ENCODE measurements at regions not wholly inside any gene's neighbourhood (a gene's known extent, or its start where the extent isn't known, plus 50 kb on each side); places are given as distances from the start of the nearest gene placed in this dataset.

DNA sequence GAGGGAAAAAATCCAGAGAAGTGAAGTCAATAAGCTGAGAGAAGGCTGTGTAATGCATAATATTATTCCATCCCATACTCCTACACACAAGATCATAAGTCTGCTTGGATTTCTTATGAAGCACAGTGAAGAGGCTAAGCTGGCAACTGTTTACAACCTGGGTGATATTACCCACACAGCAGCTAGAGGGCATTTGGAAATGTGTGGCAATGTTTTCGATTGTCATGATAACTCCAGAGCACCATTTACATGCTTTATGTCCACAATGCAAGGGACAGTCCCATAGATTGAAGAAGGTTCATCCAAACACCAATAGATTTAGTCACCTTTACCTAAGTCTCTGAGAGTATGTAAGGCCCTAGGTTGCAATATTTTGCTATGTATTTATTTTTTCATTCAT is 412.2 kb downstream of the PPP3CA start:
- TF ChIP-seq, protein P1, sequence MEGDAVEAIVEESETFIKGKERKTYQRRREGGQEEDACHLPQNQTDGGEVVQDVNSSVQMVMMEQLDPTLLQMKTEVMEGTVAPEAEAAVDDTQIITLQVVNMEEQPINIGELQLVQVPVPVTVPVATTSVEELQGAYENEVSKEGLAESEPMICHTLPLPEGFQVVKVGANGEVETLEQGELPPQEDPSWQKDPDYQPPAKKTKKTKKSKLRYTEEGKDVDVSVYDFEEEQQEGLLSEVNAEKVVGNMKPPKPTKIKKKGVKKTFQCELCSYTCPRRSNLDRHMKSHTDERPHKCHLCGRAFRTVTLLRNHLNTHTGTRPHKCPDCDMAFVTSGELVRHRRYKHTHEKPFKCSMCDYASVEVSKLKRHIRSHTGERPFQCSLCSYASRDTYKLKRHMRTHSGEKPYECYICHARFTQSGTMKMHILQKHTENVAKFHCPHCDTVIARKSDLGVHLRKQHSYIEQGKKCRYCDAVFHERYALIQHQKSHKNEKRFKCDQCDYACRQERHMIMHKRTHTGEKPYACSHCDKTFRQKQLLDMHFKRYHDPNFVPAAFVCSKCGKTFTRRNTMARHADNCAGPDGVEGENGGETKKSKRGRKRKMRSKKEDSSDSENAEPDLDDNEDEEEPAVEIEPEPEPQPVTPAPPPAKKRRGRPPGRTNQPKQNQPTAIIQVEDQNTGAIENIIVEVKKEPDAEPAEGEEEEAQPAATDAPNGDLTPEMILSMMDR (IDR thresholded peaks at IDR 0.05) = no peak
- TF ChIP-seq POLR2AphosphoS5 (IDR thresholded peaks at IDR 0.05; ENCODE audit: insufficient read depth in 1 of 2, low read depth in 1 of 2) = no peak
- TF ChIP-seq POLR2A (IDR thresholded peaks at IDR 0.05) = no peak

Data from vagina (tissue), 2 donors.